ENCODE measurements at regions not wholly inside any gene's neighbourhood (a gene's known extent, or its start where the extent isn't known, plus 50 kb on each side); places are given as distances from the start of the nearest gene placed in this dataset.

DNA sequence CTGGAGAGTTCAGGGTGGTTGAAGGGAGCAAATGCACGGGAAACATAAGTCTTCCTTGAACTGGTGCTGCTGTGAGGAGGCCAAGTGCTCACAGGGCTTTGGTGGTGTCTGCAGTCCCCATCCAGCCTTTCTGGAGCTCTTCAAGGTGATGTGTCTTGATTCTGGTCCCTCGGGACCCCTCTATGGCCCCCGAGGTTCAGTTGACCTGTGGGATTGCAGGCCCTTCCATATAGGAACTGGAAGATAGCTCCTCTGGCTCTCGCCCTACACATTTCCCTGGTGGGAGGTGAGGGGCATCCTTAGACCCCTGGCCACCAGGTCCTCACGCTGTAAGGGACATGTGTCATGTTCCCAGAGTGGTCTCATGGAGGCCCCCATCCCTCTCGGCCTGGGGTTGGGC lies 191.8 kb downstream of the GADD45G start:
- DNase-seq: no peak

DNA sequence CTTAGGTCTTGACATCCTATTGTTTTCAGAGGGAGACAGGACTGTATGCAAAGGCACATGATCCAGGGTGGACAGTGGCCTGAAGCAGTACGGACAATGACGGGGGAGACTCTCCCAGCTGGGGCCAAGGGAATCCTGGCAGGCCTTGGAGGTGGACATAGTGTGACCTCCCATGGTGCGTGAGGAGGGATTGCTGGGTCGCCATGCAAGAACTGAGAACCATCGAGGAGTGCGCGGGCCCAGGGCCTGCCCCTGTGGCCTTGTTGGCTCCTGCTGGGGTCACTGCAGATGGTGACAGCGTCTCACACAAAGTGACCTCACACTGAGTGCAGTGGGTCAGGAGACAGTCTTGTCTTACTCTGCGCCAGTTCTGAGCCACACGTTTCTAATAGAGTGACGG lies 192.4 kb downstream of the GADD45G start:
- no peak for DNase-seq

DNA sequence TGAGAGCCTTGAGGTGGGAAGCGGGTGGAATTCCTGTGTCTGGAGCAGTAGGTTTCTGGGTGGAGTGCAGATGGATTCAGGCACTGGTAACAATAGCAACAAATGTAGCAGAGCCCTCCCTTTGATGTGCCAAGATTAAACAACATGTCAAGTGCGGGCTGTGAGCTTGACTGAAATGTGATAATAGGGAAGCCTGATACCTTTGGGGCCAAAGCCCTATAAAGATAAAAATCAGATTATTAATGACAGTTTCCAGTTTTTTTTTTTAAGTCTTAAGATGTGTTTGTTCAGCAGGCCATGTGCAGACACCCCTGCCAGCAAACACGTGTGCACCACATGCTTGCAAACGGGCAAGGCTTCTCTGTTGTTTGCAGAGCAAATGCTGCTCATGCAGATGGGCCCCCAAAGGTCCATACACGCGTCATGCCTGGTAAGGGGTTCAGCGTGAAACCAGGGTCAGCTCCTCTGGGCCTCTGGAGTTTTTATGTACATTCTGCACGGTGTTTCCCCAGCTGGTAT lies 193.2 kb downstream of the GADD45G start:
- no peak for DNase-seq

DNA sequence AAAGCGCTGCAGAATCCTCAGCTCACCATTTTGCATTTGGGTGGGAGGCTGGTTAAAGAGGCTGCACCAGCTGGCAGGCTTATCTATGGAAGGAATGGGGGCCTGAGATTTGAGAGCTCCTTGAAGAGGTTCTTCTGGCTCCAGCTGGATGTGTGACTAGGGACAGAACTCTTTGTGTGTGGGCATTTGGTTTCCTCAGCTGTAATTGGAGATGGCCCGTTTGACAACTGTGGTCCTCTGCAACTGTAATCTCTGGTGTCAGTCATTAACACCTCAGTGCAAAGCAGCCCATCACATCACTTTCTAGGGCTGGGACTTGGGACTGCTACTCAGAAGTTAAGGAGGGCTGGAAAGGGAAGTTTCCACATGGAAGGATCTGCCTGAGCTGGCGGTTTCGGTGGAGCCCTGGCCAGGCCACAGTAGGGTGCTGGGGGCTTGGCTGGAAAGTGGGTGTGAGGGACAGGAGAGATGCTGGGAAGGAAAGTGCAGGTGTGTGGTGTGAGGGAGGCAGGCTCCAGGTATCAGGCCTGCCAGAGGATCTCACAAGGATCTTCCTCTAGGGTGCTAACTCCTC lies 193.8 kb downstream of the GADD45G start:
- DNase-seq: no peak

DNA sequence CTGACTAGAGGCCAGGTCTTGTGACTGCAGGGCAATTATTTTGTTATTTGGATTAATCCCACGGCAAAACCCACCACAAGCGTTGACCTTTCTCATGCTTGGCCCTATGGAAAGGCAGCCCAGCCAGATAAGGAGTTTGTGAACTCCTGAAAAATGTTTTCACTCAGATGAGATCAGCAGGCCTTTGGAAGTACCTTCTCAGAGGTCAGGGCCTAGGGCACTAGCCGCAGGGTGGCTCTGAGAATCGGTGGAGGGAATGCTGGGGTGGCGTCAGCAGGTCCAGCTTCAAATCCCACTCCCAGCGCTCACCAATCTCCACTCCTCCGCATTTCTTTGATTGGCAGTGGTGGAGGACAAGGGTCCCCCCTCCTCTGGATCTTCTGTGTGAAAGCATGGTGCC lies 194.4 kb downstream of the GADD45G start:
- DNase-seq: no peak

DNA sequence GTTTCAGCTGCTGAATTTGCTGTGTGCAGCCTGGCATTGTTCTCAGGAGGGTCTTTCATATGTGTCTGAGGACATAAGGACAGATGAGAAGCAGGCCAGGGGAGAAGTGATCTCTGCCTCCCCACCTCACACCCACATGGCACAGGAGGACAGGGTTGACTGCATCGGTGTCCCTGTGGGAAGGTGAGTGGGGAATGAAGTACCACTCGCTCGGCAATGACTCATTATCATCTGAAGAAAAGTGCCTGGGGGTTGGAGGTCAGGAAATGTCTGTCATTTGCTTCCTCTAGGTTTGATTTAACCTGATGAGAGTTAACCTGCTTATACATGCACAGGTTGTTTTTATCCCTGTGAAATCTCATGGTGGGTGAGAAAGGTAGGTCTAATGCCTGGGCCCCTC lies 195.0 kb downstream of the GADD45G start:
- no peak for DNase-seq

DNA sequence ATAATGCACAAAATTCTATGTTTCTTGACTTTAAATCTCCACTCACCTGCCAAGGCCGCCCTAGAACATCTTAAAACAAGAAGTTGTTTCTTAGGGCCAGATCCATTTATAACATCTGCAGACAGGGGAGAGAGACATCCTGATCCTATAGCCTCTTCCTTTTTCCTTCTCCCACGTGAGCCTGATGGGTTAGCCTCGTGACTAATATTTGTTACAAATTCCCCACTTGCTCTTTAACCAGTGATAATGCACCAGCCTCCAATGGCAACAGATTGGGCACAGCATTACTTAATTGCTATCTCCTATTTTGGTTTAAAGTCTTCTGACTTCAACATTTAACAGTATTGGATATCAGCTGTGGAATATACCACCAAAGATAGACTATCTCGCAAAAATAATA lies 196.5 kb downstream of the GADD45G start:
- no peak for DNase-seq

DNA sequence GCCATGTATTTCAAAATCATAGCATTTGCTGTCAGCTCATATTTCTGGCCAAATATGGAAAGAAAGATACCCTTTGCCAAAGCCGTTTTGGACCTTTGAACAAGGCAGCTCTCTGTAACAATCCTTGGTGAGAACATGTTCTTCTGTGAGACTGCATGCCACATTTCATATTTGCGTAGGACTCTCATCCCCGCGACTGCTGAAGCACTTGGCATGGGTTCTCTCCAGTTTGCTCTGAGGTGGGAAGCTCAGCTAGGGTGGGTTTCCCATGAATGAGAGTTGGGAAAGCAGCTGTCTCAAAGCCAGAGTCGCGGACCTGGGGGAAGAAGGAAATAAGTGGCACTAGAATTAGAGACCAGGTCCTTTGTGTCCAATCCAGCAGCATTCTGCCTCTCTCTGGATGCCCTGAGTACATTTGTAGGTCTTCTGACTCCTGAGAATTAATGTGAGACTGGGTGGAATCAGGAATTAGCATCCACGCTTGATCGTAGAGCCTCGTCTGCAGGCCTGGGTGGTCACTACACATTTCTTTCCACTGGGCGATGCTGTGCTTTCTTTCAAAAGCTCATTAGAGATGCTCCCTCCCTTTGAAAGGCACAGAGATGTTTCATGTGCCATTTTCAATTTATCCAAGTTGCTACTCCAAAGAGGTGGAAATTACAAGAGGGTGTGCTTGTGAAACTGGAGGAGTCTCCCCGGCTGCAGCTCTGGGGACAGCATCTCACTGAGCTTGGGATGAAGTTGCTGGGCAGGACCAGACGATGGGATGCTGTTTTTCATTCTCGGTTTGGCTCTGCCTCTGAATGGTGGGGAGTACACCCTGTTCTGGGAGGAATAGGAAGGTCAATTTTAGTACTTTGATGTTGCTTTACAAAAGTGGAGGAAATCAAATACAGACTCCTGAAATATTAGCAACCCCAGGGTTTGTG lies 197.2 kb downstream of the GADD45G start:
- DNase-seq: no peak

DNA sequence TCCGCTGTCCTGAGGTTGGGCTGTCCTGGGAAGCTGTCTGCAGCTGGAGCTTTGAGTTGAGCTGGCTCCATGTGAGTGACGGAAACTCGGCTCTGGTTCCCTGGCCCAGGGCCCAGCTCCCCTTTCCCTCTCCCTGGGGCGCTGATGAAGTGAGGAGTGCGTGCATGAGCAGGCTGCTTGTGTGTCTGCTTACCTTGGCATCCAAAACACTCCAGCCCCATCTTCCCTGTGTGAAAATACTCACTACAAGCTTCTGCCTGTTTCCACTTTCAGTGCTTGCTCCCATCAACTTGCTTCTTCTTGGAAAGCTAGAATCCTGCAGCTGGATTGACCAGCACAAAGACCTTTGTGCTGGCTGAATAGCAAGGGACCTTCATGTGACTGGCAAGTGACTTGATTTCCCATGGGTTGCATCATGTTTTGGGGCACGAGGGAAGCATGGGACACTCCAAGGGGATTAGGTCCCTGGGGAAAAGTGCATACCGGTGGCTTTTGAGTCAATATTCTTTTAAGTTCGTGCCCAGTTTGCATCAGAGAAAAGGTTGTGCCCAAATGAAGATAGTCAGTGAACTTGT lies 198.1 kb downstream of the GADD45G start:
- no peak for DNase-seq

DNA sequence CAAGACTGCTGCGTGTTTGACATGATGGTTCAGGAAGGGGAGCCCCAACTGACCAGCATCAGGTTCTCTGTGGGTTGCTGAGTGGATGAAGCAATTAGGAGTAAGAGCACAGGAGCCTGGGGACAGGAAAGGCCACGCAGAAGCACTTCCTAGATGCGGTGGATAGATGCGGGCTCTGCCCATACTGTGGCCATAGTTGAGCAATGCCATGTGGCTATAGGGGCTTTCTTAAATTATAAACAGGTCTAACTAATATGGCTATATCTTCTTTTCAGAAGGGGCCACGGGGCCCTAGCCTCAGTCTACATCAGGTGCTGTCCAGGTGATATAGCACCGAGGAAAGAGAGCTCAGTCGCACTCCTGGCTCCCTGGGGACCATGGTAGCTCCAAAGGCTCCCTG lies 198.6 kb downstream of the GADD45G start:
- no peak for DNase-seq

DNA sequence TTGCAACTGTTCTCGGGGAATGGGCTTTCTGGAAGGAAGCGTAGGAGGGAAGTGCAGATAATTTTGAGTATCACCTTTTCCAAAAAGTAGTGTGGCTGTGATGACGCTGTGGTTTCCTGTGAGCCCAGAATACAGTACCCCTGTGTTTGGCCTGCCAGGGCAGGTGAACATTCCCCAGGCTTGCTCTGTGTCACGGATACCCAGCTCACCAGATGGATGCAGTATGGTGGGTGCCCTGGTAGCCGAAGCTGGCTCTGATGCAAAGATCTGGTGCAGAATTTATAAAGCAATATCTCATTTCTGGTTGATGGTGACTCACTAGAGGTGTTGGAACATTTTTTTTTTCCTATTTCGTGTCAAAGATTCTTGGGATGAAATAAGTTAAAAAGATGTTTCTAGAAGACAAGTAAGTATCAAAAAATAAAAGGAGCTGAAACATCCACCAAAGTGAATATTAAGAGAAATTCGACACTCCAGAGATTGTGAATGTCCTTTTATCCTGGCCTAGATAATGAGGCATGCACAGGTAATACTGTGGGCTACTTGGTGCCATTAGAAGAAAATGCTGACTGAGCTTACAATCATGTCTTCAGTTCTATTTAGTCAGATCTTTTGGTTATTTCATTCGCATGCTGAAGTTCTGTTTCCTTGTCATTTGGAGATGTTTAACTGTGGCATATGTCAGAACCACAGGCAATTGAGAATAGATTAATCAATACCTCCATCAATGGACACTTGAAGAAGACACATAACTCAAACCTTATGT lies 200.1 kb downstream of the GADD45G start:
- no peak for DNase-seq

DNA sequence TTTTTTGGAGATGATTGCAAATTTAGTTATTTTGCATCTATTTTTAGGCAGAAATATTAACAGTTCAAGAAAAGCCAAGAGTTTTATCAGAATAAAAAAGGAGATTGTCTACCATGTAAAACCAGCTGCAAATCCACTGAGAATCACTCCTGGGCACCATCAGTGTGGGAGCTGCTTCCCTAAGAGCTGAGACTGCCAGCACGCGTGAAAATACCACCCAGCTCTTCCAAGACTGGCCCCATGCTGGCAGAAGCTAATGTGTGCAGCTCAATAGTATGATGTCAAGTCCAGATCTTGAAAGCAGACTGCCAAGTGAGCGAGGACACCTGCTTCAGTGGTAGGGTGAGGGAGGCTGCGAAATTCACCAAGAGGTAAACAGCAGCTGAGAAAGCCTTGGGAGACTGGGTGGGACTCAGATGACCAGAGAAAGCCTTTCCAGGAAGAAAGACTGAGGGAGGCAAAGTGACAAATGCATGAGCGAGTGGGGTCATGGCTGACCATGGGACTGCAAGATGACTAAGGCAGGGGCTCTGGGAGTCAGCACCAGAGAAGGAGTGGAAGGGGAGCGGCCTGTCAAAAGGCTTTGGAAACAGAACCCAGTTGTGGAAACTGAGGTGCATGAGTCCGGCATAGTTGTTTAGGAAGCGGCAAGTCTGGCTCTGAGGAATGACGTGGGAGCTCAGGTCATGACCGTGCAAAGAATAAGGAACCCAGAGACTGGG lies 200.9 kb downstream of the GADD45G start:
- no peak for DNase-seq

DNA sequence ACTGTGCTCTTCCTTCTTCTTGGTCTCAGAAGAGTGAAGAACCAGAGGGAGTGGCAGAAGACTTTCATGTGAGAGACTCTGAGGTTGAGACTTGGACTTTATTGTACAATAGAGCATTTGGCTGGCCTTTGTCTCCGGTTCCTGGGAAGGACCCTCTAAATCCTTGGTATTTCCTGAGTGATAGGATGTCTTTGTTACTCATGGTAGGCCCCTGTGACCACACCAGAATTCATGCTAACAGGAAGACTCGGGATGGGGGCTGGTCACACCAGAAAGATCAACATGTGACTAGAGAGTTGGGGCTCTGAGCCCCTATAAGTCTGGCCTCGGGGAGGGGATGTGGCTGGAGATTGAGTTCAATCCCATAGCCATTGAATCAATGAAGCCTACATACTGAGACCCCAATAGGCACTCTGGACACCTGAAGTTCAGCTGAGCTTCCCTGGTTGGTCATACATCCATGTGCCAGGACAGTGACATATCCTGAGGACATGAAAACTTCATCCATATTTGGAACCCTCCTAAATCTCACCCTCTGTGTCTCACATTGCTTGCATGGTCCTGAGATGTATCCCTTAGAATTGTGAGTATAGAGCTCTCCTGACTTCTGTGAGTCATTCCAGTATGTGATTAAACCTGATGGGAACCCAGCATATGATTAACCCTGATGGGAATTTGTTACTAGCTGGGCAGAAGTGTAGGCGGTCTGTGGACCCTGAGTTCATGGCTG lies 201.7 kb downstream of the GADD45G start:
- no peak for DNase-seq

DNA sequence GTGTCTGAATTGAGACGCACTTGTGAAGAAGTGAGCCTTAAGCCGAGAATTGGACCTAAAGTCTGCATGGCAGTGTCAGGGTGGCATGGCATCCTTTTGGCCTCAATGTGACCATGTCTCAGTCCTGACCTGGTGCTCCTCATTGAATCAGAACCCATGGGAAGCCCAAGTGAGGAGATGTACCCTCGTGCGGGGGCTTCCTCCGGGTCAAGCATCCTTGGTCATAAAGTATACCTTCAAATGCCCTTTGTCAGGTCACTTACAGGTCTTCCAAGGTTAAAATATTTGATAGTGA lies 202.2 kb downstream of the GADD45G start:
- DNase-seq: no peak

DNA sequence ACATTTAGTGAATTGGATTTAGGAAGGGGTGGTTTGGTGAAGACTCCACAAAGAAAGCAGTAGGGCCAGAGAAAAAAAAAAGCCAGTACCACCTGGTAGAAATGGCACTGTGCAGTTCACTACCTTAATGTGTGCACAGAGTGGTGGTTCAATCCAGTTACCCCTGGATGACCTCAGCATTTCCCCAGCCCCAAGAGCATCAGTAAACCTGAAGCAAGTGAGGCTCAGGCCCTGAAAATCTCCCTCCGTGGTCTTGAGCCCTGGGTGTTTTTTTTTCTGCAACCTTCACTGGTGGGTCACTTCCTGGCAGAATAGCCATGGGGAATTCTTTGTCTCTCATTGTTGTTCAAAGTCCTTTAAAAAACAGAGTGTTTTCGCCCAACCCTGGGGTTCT lies 202.9 kb downstream of the GADD45G start:
- DNase-seq: no peak

DNA sequence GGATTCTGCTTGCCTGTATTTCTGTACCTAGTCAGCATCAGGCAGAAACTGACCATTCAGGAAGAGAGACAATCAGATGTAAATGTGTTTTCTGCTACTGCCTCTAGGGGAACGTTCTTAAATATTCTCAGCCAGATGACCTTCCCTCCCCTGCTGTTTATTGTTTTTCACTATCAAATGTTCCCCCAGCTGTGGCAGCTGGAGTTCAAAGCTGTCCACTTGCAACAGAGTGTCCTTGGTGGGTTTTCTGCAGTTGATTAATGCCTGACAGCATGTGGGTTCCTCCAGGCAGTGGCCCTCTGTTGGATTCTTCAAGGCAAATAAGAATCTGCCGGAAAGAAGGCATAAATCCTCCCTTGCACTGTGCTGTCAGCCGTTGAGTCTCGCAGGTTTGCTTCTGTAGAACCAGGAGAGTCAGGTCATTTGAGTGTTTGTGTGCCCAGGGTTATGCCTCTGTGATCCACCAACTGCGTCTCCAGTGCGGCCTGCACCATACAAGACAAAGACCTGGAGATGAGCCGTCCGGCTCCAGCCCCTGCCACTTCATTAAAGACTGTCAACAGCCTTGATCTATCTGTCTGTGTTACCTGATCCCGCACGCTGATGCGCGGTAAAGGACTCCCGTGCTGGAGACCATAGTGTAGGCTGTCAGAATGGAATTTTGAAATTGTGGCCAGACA lies 203.4 kb downstream of the GADD45G start:
- DNase-seq: no peak

DNA sequence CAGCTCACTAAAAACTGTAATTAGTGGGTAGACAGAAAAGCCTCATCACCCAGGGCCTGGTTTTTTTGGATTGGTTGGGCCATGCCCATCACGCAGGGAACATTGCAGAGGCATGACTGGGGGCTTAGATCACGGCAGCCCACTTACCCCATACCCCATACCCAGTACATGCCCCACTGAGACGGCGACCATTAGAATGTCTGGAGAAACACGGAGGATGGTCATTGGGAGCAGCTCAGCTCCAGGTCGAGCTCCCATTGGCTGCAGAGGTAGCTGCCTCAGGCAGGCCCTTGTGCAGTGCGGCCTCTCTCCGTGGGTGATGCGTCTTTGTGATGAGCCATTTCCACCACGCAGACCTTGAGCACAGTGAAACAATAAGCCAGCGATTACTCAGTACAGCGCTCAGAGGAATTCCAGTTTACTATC lies 204.0 kb downstream of the GADD45G start:
- no peak for DNase-seq

DNA sequence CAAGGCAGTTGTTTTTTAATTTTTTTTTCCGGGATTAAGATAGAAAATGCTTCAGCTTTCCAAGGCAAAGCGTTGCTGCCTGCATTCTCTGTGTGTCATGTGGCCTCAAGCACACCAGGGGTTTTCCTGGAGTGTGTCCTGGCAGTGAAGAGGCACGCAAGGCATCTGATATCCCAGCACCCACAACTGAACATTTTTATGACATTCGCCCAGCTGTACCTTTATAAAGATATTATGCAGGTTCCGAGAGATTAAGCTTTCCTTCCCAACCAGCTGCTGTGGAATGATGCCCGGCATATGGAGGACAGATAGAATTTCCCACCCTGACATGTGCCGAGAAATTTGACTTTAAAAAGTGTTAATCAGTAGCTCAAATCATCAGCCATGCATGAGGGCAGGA lies 205.6 kb downstream of the GADD45G start:
- no peak for DNase-seq

DNA sequence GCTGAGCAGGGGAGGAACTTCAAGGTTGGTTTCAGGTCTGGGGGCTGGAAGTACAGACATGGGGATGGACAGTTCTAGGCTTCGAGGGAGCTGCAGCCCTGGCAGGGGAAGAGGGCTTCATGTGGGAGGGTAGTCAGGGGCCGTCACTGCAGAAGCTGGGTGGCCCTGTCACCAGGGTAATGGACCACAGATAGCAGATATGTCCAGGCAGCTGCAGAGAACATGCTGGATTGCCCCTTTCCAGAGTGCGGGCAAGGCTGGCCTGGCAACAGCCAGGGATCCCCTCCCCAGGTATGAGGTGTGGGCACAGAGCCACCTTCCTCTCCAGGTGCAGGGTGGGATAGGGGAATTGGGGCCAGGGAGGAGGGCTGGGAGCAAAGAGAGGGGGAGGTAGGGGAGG lies 206.5 kb downstream of the GADD45G start:
- no peak for DNase-seq

DNA sequence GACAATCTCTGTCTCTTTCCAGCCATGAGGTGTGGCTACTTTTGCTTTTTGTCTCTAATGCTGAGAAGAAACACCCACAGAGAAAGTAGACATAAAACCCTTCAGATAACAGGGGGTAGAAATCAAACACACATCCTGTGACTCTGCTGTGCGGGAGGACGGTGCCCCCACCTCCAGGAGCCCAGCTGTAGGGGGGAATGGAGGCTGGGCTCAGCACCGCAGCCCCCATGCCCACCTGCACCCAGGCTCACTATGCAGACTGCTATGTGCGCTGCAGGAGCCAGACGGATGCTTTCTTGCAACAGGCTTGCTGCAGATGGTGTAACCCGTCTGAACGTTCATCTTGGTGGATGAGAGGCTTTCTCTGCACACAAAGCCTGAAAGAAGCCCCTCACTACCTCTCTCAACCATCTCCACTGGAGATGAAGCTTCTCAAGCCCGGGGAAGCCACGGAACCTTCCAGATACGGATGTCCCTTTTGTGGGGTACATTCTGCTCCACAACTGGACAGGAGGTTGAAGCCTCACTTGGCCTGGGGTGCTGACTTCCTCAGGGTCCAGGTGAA lies 207.2 kb downstream of the GADD45G start:
- no peak for DNase-seq

DNA sequence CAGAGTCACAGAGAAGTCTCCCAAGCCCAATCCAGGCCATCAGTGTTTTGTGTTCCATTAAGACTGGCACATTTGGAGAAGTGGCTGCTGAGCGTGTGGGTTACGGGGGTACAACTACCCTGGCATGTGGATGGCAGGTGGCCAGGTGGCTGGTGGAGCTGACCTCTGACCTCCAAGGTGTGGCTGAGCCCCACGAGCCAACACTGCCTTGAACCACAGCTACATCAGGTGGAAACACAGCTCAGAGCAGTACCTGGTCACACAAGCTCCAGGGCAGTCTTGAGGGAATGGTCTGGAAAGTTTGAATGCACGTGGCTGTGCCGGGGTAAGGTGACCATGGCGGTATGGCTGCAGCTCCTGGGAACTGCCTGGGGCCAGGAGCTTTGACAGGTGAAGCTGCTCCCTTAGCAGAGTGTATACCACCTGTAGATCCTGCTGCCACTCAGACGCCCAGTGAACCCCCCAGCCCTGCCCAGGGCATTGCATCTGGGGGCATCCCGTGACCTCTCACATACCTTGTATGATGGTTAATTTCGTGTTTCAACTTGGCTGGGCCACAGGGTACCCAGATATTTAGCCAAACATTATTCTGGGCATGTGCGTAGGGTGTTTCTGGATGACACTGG lies 207.9 kb downstream of the GADD45G start:
- no peak for DNase-seq
